ENCODE measurements at regions not wholly inside any gene's neighbourhood (a gene's known extent, or its start where the extent isn't known, plus 50 kb on each side); places are given as distances from the start of the nearest gene placed in this dataset.
A peak's percentile ranks its signal among the peaks of the same experiment; 100 is the strongest.

DNA sequence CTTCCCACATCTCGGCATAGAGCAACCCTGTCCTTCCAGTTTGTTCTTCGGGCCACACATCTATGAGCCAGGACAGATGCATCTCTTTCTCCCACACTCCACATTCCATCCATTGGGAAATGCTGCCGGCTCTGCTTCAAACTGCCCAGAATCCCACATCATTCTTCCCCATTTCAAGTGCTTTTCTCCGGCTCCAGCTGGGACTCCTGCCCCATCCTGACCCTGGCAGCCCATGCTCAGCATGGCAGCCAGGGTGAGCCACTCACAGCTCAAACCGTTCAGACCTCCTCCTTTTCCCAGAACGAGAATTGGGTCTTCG lies 132.8 kb upstream of the SDK2 start:
- Mint-ChIP-seq H3K4me1 (peaks cover 0 to 2% (median under 1%) of the 10 kb centered on the region in 4 donors), H3K4me3 (no peak overlapping the region), H3K27me3 (peaks cover 0 to 1% (median 0%) of the 10 kb centered on the region in 5 donors), H3K27ac (peak overlapping the region in 1 of 10 donors; percentile 59), H3K9me3 (no peaks in the 10 kb centered on the region), H3K36me3 (no peaks in the 10 kb centered on the region)
- DNase-seq (no peak), ATAC-seq (no peak)
- POLR2A ChIA-PET, result no interaction called here

DNA sequence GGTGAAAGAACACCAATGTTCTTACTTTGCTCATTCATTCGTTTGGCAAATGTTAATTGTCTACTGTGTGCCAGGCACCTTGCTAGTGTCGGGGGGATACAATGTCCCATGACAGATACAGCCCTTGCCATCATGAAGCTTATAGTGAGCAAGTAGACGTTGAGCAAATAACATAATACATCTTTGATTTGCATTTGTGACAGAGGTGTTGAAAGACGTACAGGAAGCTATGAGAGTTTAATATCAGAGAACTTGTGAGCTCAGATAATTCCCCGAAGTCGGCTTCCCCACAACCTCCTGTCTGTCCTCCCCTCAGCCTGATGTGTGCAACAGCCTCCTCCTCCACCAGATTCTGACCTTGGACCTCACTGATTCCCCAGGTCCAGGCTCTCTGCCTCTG lies 138.0 kb upstream of the SDK2 start:
- Mint-ChIP-seq H3K9me3 (no peaks in the 10 kb centered on the region), H3K27ac (peak overlapping the region in 2 of 10 donors; percentile 3 to 75), H3K4me3 (no peak overlapping the region), H3K36me3 (no peaks in the 10 kb centered on the region), H3K4me1 (peaks cover 0 to 13% (median 6%) of the 10 kb centered on the region in 4 donors), H3K27me3 (peaks cover 0 to 24% (median 8%) of the 10 kb centered on the region in 5 donors)
- POLR2A ChIA-PET, result no interaction called here
- peak in 1 of 10 donors; percentile 11 for DNase-seq
- no peak for ATAC-seq

DNA sequence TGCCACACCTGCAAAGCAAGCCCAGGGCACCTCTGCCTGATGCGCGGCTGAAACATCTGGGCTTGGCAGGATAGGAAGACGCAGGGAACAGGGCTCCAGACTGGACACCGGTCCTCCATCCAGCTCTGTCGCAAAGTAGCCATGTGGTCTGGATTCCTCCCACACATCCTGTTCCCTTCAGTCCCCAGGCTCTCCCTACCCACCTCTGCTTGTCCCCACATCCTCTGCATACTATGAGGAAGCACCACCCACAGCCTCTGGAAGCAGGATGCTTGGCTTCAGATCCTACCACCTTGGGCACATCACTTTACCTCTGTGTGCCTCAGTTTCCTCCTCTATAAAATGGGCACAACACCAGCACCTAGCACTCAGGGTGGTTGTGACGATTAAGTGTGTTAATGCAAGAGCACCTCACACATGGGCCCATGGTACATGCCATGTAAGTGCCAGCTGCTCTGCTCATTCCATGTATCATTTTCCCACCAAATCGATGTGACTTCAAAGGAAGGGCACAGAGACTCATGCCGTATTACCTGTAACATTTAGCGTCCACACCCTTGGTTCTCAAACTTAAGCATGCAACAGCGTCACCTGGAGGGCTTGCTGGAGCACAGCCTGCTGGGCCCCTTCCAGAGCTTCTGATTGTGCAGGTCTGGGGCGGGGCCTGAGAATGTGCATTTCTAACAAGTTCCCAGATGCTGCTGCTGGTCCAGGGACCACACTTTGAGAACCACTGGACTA lies 138.6 kb upstream of the SDK2 start:
- H3K4me3 Mint-ChIP-seq, result no peak overlapping the region
- no peak for ATAC-seq
- H3K27ac Mint-ChIP-seq, result peak overlapping the region in 2 of 10 donors; percentile 43 to 75
- H3K4me1 Mint-ChIP-seq, result peaks cover 0 to 13% (median 6%) of the 10 kb centered on the region in 4 donors
- no peaks in the 10 kb centered on the region for H3K36me3 Mint-ChIP-seq
- POLR2A ChIA-PET, result no interaction called here
- peaks cover 0 to 24% (median 8%) of the 10 kb centered on the region in 5 donors for H3K27me3 Mint-ChIP-seq
- DNase-seq, result peak in 1 of 10 donors; percentile 5
- no peaks in the 10 kb centered on the region for H3K9me3 Mint-ChIP-seq

DNA sequence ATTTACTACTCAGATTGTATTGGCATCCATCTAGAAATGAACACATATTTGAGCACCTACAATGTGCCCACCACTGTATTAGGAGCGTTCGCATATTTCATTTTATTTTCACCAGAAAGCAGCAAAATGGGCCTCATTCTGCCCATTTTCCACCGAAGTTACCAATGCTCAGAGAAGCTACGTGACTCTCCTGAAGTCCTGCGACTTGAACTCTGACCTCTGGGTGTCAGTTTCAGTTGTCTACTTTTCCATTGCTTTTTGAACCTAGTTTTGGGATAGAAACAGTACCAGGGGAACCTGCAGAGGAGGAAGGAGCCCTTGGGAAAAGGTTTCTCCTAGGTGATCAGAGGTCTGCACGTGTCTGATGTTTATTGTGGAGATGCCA lies 139.1 kb upstream of the SDK2 start:
- ATAC-seq (no peak), DNase-seq (no peak)
- POLR2A ChIA-PET, result no interaction called here
- H3K4me3 Mint-ChIP-seq, result no peak overlapping the region
- H3K36me3 Mint-ChIP-seq, result no peaks in the 10 kb centered on the region
- no peak overlapping the region for H3K27ac Mint-ChIP-seq
- no peaks in the 10 kb centered on the region for H3K9me3 Mint-ChIP-seq
- H3K4me1 Mint-ChIP-seq, result peaks cover 0 to 13% (median 6%) of the 10 kb centered on the region in 4 donors
- H3K27me3 Mint-ChIP-seq, result peaks cover 0 to 24% (median 8%) of the 10 kb centered on the region in 5 donors

DNA sequence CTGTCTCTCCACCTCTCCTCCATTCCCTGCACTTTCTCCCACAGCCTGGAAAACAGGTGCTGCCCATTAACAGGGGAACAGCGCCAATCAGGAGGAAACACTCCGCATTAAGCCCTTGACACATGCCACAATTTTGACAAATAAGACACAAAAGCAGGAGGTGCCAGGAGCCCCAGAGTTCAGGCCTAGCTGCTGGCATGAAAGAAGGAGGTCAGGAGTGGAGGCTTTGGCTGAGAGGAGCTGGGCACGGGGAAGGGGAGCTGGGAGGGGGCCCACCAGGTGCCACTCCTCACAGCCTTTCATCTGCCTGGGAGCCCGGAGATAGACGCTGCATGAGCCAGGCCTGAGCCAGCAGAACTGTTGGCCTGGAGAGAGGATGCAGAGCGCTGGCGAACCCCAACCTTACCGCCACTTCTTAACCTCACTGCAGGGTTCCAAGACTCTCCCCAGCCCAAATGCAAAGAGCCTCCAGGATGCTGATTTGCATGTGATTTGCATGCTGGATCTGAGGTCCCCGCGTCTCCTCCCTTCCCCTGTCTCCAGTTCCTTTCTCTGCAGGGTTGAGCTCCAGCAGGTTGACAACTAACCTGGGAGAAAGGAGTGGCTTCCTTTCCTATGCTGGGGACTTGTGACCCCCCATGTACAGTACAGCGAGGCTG lies 139.8 kb upstream of the SDK2 start:
- POLR2A ChIA-PET, result no interaction called here
- Mint-ChIP-seq H3K9me3 (no peaks in the 10 kb centered on the region), H3K27ac (no peak overlapping the region), H3K4me3 (no peak overlapping the region), H3K27me3 (peaks cover 0 to 24% (median 8%) of the 10 kb centered on the region in 5 donors), H3K4me1 (peaks cover 0 to 13% (median 6%) of the 10 kb centered on the region in 4 donors), H3K36me3 (no peaks in the 10 kb centered on the region)
- ATAC-seq (no peak), DNase-seq (no peak)

DNA sequence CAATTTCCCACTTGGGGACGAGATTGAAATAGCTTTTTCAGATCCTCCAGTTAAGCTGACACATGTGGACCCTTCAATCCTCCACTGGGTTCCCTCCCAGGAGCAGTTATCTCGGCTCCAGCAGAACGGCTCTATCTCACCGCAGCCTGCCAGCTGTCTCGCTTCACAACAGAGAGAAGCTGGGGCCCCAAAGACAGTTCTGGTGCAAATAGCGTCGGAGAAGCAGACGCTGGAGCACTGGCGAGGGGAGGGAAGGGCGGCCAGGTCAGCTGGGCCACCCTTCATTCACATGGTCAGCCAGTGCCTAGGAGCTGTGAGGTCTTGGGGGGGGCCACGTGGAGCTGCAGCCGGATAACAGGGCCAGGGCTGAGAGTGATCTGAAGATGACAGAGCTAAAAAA lies 141.3 kb upstream of the SDK2 start:
- H3K36me3 Mint-ChIP-seq, result no peaks in the 10 kb centered on the region
- H3K4me3 Mint-ChIP-seq, result no peak overlapping the region
- no peak for DNase-seq
- H3K27ac Mint-ChIP-seq, result no peak overlapping the region
- peaks cover 0 to 13% (median 6%) of the 10 kb centered on the region in 4 donors for H3K4me1 Mint-ChIP-seq
- no peaks in the 10 kb centered on the region for H3K9me3 Mint-ChIP-seq
- H3K27me3 Mint-ChIP-seq, result peaks cover 0 to 24% (median 8%) of the 10 kb centered on the region in 5 donors
- ATAC-seq, result no peak
- POLR2A ChIA-PET, result interaction anchor here (0.7 kb wide), 1 partner anchor 16 kb away, joined by 3 read pairs; no protein-coding TSS in a partner anchor

DNA sequence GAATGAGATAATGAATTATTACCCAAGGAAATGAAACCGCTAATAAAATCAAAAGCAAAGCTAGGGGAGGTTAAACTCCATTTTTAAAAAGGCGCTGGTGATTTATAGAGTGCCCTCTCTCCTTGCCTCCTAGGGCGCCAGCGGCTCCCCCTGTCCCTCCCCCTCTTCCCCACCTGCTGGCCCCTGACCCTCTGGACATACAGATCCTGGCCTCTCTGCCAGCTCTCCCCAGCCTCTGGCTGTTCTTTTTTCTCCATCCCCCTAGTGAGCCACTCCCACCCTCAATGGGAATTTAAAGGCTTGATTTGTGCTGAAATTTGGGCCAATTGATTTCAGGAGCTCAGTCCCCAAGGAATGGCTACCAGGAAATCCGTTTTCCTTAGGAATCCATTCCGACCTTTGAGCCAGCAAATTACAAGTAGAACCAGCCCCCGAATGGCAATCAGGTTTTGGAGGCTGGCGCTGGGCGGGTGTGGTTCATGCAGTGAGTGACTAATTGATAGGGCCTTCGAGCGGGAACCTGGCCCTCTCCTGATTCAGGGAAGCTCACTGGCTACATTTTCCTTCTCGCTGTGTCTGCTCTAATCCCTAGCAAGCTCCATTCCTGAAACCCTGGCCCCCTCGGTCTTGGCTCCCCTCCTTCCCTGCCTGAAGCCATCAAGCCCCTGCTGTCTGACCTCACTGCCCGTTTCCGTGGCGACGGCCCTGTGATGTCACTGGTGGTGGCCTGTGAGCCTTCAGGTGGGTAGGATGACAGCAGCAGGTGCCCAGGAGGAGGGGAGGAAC lies 141.9 kb upstream of the SDK2 start:
- Mint-ChIP-seq H3K27me3 (peaks cover 0 to 24% (median 8%) of the 10 kb centered on the region in 5 donors), H3K27ac (no peak overlapping the region), H3K9me3 (no peaks in the 10 kb centered on the region), H3K4me1 (peaks cover 0 to 13% (median 6%) of the 10 kb centered on the region in 4 donors), H3K4me3 (no peak overlapping the region), H3K36me3 (no peaks in the 10 kb centered on the region)
- no peak for DNase-seq
- POLR2A ChIA-PET, result interaction anchor here (0.7 kb wide), 1 partner anchor 16 kb away, joined by 3 read pairs; no protein-coding TSS in a partner anchor
- ATAC-seq, result no peak

DNA sequence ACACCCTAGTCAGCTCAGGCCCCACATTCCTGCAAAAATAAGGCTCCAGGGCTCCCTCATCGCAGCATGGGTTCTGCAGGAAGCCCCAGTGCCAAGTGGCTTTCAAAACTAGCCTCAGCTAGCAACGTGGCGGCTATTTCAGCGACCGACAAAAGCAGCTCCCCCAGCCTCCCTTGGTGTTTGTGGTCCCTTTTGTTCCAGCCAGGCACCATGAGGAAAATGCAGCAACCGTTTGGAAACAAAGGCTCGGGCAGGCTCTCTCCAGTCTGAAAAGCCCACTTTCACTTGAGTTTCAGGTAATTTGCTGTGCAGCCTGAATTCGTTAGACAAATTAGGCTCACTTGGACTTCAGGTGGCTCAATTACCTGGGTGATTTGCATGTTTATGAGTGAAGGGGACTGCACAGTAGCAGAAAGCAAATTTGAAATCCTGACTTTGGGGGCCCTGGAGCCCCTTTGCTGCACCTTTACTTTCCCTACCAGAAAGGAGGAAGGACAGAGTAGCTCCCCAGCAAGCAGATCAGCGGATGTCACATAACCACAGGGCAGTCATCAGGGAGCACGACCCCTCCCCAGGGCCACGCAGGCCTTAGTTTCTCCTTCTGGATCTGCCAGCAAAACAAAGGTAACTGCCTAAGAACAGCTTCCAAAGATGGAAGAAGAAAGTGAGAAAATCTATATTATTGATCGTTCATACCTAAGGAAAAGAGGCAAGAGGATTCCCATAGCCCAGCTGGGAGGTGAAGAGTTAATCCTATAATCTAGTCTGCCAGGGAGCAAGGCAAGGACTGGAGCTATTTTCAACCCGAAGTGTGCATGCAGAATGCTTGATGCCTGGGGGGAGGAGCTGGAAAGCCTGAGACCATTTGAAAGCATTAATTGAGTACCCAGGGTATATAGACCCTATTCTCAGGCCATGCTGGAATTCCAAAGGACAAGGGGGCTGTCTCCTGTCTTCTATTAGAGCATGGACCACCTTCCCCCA lies 143.1 kb upstream of the SDK2 start:
- POLR2A ChIA-PET, result no interaction called here
- peaks cover 0 to 8% (median 4%) of the 10 kb centered on the region in 4 donors for H3K4me1 Mint-ChIP-seq
- H3K4me3 Mint-ChIP-seq, result no peak overlapping the region
- no peaks in the 10 kb centered on the region for H3K9me3 Mint-ChIP-seq
- no peaks in the 10 kb centered on the region for H3K36me3 Mint-ChIP-seq
- DNase-seq (no peak), ATAC-seq (no peak)
- no peak overlapping the region for H3K27ac Mint-ChIP-seq
- H3K27me3 Mint-ChIP-seq, result peaks cover 3 to 24% (median 8%) of the 10 kb centered on the region in 5 donors

DNA sequence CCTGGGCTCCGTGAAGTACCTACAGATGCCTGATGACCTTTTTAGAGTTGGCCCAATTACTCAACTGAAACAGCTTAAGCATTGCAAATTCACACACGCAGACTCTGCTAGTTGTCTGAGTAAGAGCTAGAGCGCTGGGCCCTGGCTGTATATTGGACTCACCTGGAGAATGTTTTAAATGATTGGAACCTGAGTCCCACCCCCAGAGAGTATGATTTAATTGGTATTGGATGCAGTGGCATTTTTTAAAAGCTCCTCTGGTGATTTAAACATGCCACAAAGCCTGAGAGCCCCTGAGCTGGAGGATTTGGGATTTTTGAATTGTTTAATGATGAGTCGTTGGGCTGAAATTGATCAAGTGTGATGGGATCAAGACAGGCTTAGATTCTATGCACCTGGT lies 143.9 kb upstream of the SDK2 start:
- Mint-ChIP-seq H3K27me3 (peaks cover 3 to 24% (median 8%) of the 10 kb centered on the region in 5 donors), H3K9me3 (no peaks in the 10 kb centered on the region), H3K36me3 (no peaks in the 10 kb centered on the region), H3K4me1 (peaks cover 0 to under 1% (median under 1%) of the 10 kb centered on the region in 4 donors), H3K27ac (no peak overlapping the region), H3K4me3 (no peak overlapping the region)
- no peak for ATAC-seq
- DNase-seq, result no peak
- POLR2A ChIA-PET, result no interaction called here

DNA sequence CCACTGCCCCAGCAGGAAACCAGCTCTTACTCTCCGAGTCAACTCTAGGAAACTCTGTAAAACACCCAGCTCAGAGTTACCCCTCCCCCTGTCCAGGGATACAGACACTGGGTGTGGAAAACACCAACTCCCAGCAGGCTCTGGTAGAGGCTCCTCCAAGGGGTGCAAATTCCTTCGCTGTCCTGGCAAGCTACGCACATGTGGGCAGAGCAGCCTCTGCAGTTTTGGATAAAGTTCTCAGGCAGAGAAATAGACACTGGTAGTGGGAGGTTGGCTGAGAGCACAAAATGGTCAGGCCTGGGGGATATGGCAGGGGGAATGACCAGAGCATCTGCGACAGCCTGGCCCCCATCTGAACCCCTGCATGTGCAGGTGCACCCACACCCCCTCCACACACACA lies 146.9 kb upstream of the SDK2 start:
- POLR2A ChIA-PET, result no interaction called here
- Mint-ChIP-seq H3K36me3 (no peaks in the 10 kb centered on the region), H3K27ac (peak overlapping the region in 1 of 10 donors; percentile 40), H3K4me1 (peaks cover 0 to 1% (median 0%) of the 10 kb centered on the region in 4 donors), H3K4me3 (no peak overlapping the region), H3K9me3 (no peaks in the 10 kb centered on the region), H3K27me3 (peaks cover 2 to 7% (median 4%) of the 10 kb centered on the region in 5 donors)
- ATAC-seq (no peak), DNase-seq (no peak)

DNA sequence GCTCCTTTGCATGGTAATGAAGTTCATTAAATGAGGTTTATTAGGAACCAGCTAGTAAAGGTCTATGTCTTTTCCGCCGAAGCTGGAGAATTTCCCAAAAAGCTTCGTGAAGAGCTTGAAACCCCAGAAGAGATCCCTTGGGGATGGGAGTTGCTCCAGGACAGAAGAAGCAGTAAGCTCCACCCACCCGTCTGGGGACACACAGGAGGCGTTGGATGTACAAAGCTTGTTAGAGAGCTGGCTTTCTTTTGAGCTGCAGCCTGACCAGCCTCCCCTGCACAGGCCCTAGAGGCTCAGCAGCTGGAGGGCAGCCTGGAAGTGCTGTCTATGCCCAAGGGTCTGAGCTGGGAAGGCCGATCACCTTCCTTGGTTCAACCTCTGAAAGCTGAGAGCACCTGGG lies 147.4 kb upstream of the SDK2 start:
- peak overlapping the region in 1 of 10 donors; percentile 40 for H3K27ac Mint-ChIP-seq
- POLR2A ChIA-PET, result no interaction called here
- peaks cover 0 to 4% (median 2%) of the 10 kb centered on the region in 5 donors for H3K27me3 Mint-ChIP-seq
- no peaks in the 10 kb centered on the region for H3K9me3 Mint-ChIP-seq
- DNase-seq (no peak), ATAC-seq (no peak)
- H3K36me3 Mint-ChIP-seq, result no peaks in the 10 kb centered on the region
- H3K4me3 Mint-ChIP-seq, result no peak overlapping the region
- H3K4me1 Mint-ChIP-seq, result peaks cover 0 to 1% (median 0%) of the 10 kb centered on the region in 4 donors

DNA sequence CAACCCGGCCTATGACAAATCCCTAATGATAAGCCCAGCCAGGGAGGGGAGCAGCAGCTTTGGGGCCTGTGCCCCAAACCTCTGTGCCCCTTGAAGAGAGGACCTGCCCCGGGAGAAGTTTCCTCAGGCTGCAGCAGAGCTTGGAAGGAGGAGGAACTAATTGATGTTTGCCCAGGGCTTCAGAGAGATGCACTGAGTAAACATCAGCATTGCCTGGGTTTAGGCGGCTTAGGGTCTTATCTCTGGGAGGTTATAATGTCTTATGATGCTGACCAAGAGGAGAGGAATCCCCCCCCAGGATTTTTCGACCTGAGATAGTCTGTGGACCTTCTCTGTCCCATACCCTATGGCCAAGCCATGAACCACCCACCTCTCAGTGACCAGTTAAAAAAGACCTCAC lies 148.7 kb upstream of the SDK2 start:
- POLR2A ChIA-PET, result interaction anchor here (1.4 kb wide), 1 partner anchor 69 kb away, joined by 3 read pairs; no protein-coding TSS in a partner anchor
- ATAC-seq, result no peak

More for the DNA sequence above, 148.7 kb upstream of the SDK2 start:
- H3K36me3 Mint-ChIP-seq, result no peaks in the 10 kb centered on the region
- no peak overlapping the region for H3K4me3 Mint-ChIP-seq
- H3K27me3 Mint-ChIP-seq, result peaks cover 0 to 4% (median 2%) of the 10 kb centered on the region in 5 donors
- no peak for DNase-seq
- H3K9me3 Mint-ChIP-seq, result no peaks in the 10 kb centered on the region
- peaks cover 0 to 1% (median 0%) of the 10 kb centered on the region in 4 donors for H3K4me1 Mint-ChIP-seq
- no peak overlapping the region for H3K27ac Mint-ChIP-seq
